DOHH2 (cell line): ENCODE measurements at regions not wholly inside any gene's neighbourhood (a gene's known extent, or its start where the extent isn't known, plus 50 kb on each side); places are given as distances from the start of the nearest gene placed in this dataset.

Experiments
- CTCF ChIP-seq: fragments of 200-600 bp; sonication (generic); IDR thresholded peaks from one replicate; pipeline ENCODE4 v1.5.1; 2014; ENCODE audit warnings: antibody characterized with exemption, mild to moderate bottlenecking, low read depth, low read length; ENCODE audit not compliant: poor library complexity, severe bottlenecking
- EZH2phosphoT487 ChIP-seq: fragments of 200-600 bp; sonication (generic); IDR thresholded peaks from 2 replicates; pipeline ENCODE4 v1.6.1; 2017; ENCODE audit warnings: borderline replicate concordance, mild to moderate bottlenecking, antibody characterized with exemption, low read length, moderate library complexity, mixed read lengths

GRCh38 chr2:195490319-195490718 is 166.7 kb upstream of the SLC39A10 start:
- TF ChIP-seq EZH2phosphoT487 (no peak), CTCF (no peak)
